Activated CD4-positive, alpha-beta memory T cell treated with anti-CD3 and anti-CD28 coated beads for 36 hours (primary cell): ENCODE measurements at regions not wholly inside any gene's neighbourhood (a gene's known extent, or its start where the extent isn't known, plus 50 kb on each side); places are given as distances from the start of the nearest gene placed in this dataset.
A peak's percentile ranks its signal among the peaks of the same experiment; 100 is the strongest.
"Not testable (repeated sequence)": the region's sequence is repeated elsewhere in the genome, so short reads cannot be mapped to it uniquely, and the experiment has no call there.

Experiments
- CTCF ChIA-PET: fragments of 350-600 bp; sonication (Branson Sonifier 250); formaldehyde crosslinking; loops from one replicate; lab custom pipeline; 2021; ENCODE audit warnings: antibody characterized with exemption, inconsistent platforms; lab: Charles Lee
- POLR2A ChIA-PET: fragments of 350-600 bp; sonication (Branson Sonifier 250); formaldehyde crosslinking; loops from one replicate; lab custom pipeline; 2021; ENCODE audit warnings: antibody characterized with exemption; lab: Charles Lee
- DNase-seq: peaks from one replicate; pipeline ENCODE4 v3.0.0-alpha.2; 2020
- H3K27ac Mint-ChIP-seq: one replicate; pipeline ENCODE4 v1.8.0; 2021; ENCODE audit warnings: mixed read lengths
- H3K27me3 Mint-ChIP-seq: one replicate; pipeline ENCODE4 v1.8.0; 2021; ENCODE audit warnings: mixed read lengths
- H3K36me3 Mint-ChIP-seq: one replicate; pipeline ENCODE4 v1.8.0; 2021; ENCODE audit warnings: mixed read lengths
- H3K4me1 Mint-ChIP-seq: one replicate; pipeline ENCODE4 v1.8.0; 2021; ENCODE audit warnings: low read depth, mixed read lengths
- H3K4me3 Mint-ChIP-seq: one replicate; pipeline ENCODE4 v1.8.0; 2021; ENCODE audit warnings: mild to moderate bottlenecking, mixed read lengths
- H3K9me3 Mint-ChIP-seq: one replicate; pipeline ENCODE4 v1.8.0; 2021; ENCODE audit warnings: mixed read lengths
- intact Hi-C: fragments of 100-400 bp; cut with micrococcal nuclease; formaldehyde crosslinking; loops from one replicate; pipeline ENCODE4 v1.15.1; 2023

GRCh38 chr1:229129301-229130027 lies 141.4 kb upstream of the RAB4A start:
- Mint-ChIP-seq H3K36me3 (peaks cover 9% of the 10 kb centered on the region), H3K27me3 (no peaks in the 10 kb centered on the region), H3K4me3 (no peak overlapping the region), H3K4me1 (peaks cover 46% of the 10 kb centered on the region), H3K27ac (no peak overlapping the region), H3K9me3 (peaks cover 9% of the 10 kb centered on the region)
- ChIA-PET CTCF (interaction anchor here (2.6 kb wide), 1 partner anchor 98 kb away, joined by 8 read pairs; no protein-coding TSS in a partner anchor), POLR2A (interaction anchor here (0.9 kb wide), 1 partner anchor 10 kb away, joined by 3 read pairs; no protein-coding TSS in a partner anchor)
- DNase-seq, result peak; percentile 26
- intact Hi-C loops, result loop anchor here (5.0 kb wide), 2 partner anchors 98 to 337 kb away; no protein-coding TSS in a partner anchor

GRCh38 chr1:229130028-229130668 lies 140.8 kb upstream of the RAB4A start:
- peaks cover 46% of the 10 kb centered on the region for H3K4me1 Mint-ChIP-seq

GRCh38 chr1:229131243-229132105 lies 139.4 kb upstream of the RAB4A start:
- DNase-seq, result no peak
- CTCF ChIA-PET, result interaction anchor here (0.6 kb wide), 1 partner anchor 428 kb away, joined by 4 read pairs; no protein-coding TSS in a partner anchor
- Mint-ChIP-seq H3K4me3 (no peak overlapping the region), H3K4me1 (peaks cover 48% of the 10 kb centered on the region), H3K36me3 (peaks cover 17% of the 10 kb centered on the region), H3K9me3 (peaks cover 26% of the 10 kb centered on the region), H3K27ac (no peak overlapping the region), H3K27me3 (no peaks in the 10 kb centered on the region)
- intact Hi-C loops, result no loop called here
- POLR2A ChIA-PET, result no interaction called here

More at GRCh38 chr1:229130028-229130668, 140.8 kb upstream of the RAB4A start:
- Mint-ChIP-seq H3K9me3 (peaks cover 16% of the 10 kb centered on the region), H3K36me3 (peaks cover 13% of the 10 kb centered on the region), H3K27me3 (no peaks in the 10 kb centered on the region), H3K4me3 (no peak overlapping the region), H3K27ac (no peak overlapping the region)
- peak; percentile 24 for DNase-seq
- POLR2A ChIA-PET, result no interaction called here
- intact Hi-C loops, result no loop called here
- CTCF ChIA-PET, result interaction anchor here (2.6 kb wide), 1 partner anchor 97 kb away, joined by 8 read pairs; no protein-coding TSS in a partner anchor

GRCh38 chr1:229132106-229132443 lies 138.8 kb upstream of the RAB4A start:
- ChIA-PET POLR2A (no interaction called here), CTCF (no interaction called here)
- Mint-ChIP-seq H3K27ac (no peak overlapping the region), H3K4me3 (no peak overlapping the region), H3K4me1 (peaks cover 49% of the 10 kb centered on the region), H3K9me3 (peaks cover 26% of the 10 kb centered on the region), H3K27me3 (no peaks in the 10 kb centered on the region), H3K36me3 (peaks cover 17% of the 10 kb centered on the region)
- no peak for DNase-seq
- intact Hi-C loops, result no loop called here

- no peak overlapping the region for H3K27ac Mint-ChIP-seq
- CTCF ChIA-PET, result no interaction called here
- no peaks in the 10 kb centered on the region for H3K27me3 Mint-ChIP-seq
- H3K4me3 Mint-ChIP-seq, result no peak overlapping the region
- H3K9me3 Mint-ChIP-seq, result peaks cover 26% of the 10 kb centered on the region
- DNase-seq, result no peak
- intact Hi-C loops, result no loop called here
- POLR2A ChIA-PET, result no interaction called here
- peaks cover 17% of the 10 kb centered on the region for H3K36me3 Mint-ChIP-seq
- peaks cover 49% of the 10 kb centered on the region for H3K4me1 Mint-ChIP-seq
These were observed 138.2 kb upstream of the RAB4A start for GRCh38 chr1:229132706-229133105.

- Mint-ChIP-seq H3K27me3 (no peaks in the 10 kb centered on the region), H3K9me3 (peaks cover 26% of the 10 kb centered on the region), H3K4me3 (no peak overlapping the region), H3K27ac (no peak overlapping the region), H3K36me3 (peaks cover 17% of the 10 kb centered on the region), H3K4me1 (peaks cover 49% of the 10 kb centered on the region)
- ChIA-PET POLR2A (no interaction called here), CTCF (no interaction called here)
- DNase-seq, result no peak
- intact Hi-C loops, result no loop called here
These were observed 137.8 kb upstream of the RAB4A start for GRCh38 chr1:229133151-229133550.

GRCh38 chr1:229133811-229134210 lies 137.1 kb upstream of the RAB4A start:
- Mint-ChIP-seq H3K27ac (no peak overlapping the region), H3K4me3 (no peak overlapping the region), H3K4me1 (peaks cover 53% of the 10 kb centered on the region), H3K9me3 (peaks cover 26% of the 10 kb centered on the region), H3K27me3 (no peaks in the 10 kb centered on the region), H3K36me3 (peaks cover 17% of the 10 kb centered on the region)
- ChIA-PET CTCF (no interaction called here), POLR2A (no interaction called here)
- DNase-seq, result no peak
- intact Hi-C loops, result no loop called here

GRCh38 chr1:229134381-229135217 lies 136.3 kb upstream of the RAB4A start:
- H3K4me1 Mint-ChIP-seq, result peaks cover 53% of the 10 kb centered on the region
- intact Hi-C loops, H3K27ac Mint-ChIP-seq: not testable (repeated sequence)

GRCh38 chr1:229135773-229136172 lies 135.1 kb upstream of the RAB4A start:
- CTCF ChIA-PET, result interaction anchor here (0.7 kb wide), 1 partner anchor 311 kb away, joined by 4 read pairs; no protein-coding TSS in a partner anchor
- Mint-ChIP-seq H3K9me3 (peaks cover 26% of the 10 kb centered on the region), H3K4me1 (peaks cover 48% of the 10 kb centered on the region), H3K4me3 (no peak overlapping the region), H3K27ac (no peak overlapping the region), H3K36me3 (peaks cover 17% of the 10 kb centered on the region), H3K27me3 (no peaks in the 10 kb centered on the region)
- POLR2A ChIA-PET, result no interaction called here
- DNase-seq, result no peak
- intact Hi-C loops, result no loop called here

More at GRCh38 chr1:229134381-229135217, 136.3 kb upstream of the RAB4A start:
- Mint-ChIP-seq H3K9me3 (peaks cover 26% of the 10 kb centered on the region), H3K36me3 (peaks cover 17% of the 10 kb centered on the region)
- H3K4me3 Mint-ChIP-seq, CTCF ChIA-PET, POLR2A ChIA-PET, H3K27me3 Mint-ChIP-seq, DNase-seq: not testable (repeated sequence)

GRCh38 chr1:229136822-229137221 lies 134.1 kb upstream of the RAB4A start:
- Mint-ChIP-seq H3K9me3 (peaks cover 26% of the 10 kb centered on the region), H3K4me3 (no peak overlapping the region), H3K27ac (no peak overlapping the region), H3K27me3 (no peaks in the 10 kb centered on the region), H3K4me1 (peaks cover 41% of the 10 kb centered on the region), H3K36me3 (peaks cover 17% of the 10 kb centered on the region)
- ChIA-PET POLR2A (no interaction called here), CTCF (no interaction called here)
- no peak for DNase-seq
- intact Hi-C loops, result no loop called here

GRCh38 chr1:229137271-229137670 lies 133.6 kb upstream of the RAB4A start:
- Mint-ChIP-seq H3K9me3 (peaks cover 26% of the 10 kb centered on the region), H3K36me3 (peaks cover 17% of the 10 kb centered on the region), H3K27me3 (no peaks in the 10 kb centered on the region), H3K4me3 (no peak overlapping the region), H3K4me1 (peaks cover 39% of the 10 kb centered on the region), H3K27ac (no peak overlapping the region)
- intact Hi-C loops, result no loop called here
- POLR2A ChIA-PET, result no interaction called here
- CTCF ChIA-PET, result interaction anchor here (1.1 kb wide), 1 partner anchor 90 kb away, joined by 3 read pairs; no protein-coding TSS in a partner anchor
- DNase-seq, result no peak
